ENCODE measurements at regions not wholly inside any gene's neighbourhood (a gene's known extent, or its start where the extent isn't known, plus 50 kb on each side); places are given as distances from the start of the nearest gene placed in this dataset.
A peak's percentile ranks its signal among the peaks of the same experiment; 100 is the strongest.
"Not testable (repeated sequence)": the region's sequence is repeated elsewhere in the genome, so short reads cannot be mapped to it uniquely, and the experiment has no call there.

- DNase-seq (ENCODE audit: low read depth): not testable (repeated sequence)
Measured at GRCh38 chr3:152153115-152153514, 115.6 kb upstream of the MBNL1 start.

GRCh38 chr3:152155246-152156020, 113.3 kb upstream of the MBNL1 start:
- DNase-seq (ENCODE audit: low read depth): no peak

GRCh38 chr3:152156880-152157279, 111.8 kb upstream of the MBNL1 start:
- no peak for DNase-seq (ENCODE audit: low read depth)

GRCh38 chr3:152157337-152157736, 111.4 kb upstream of the MBNL1 start:
- DNase-seq (ENCODE audit: low read depth): no peak

- peak; percentile 19 for DNase-seq (ENCODE audit: low read depth)
Measured at GRCh38 chr3:152159328-152159727, 109.4 kb upstream of the MBNL1 start.

DNA sequence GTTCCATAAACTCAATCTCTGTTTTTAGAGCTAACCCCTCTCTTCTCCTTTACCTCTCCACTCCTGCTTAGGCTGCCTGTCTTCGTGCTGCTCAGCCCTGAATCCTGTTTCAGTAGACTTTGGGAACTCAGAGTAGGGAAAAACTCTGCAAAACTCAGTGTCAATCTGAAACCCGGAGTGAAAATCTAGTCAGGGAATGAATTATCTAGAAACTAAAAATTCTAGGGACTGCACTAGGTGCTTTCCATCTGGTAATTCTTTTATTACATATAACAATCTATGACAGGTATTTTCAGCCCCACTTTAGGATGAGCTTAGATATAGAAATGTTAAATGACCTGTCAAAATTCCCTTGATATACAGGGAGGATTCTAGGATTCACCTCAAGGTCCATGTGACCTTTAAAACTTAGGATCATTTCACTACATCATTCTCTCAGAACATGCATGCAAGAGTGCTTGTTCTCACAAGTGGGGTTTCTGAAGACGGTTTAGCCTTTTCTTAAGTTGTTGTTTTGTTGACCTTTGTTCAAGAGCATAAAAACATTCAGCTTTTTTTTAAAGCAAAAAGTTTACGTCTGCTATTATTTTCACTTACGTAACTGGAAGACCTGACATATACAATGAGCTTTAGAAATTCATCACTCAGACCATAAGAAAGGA, 108.2 kb upstream of the MBNL1 start:
- no peak for DNase-seq (ENCODE audit: low read depth)

- no peak for DNase-seq (ENCODE audit: low read depth)
Measured at GRCh38 chr3:152172460-152172859, 96.3 kb upstream of the MBNL1 start.

GRCh38 chr3:152173627-152174026, 95.1 kb upstream of the MBNL1 start:
- no peak for DNase-seq (ENCODE audit: low read depth)

GRCh38 chr3:152174876-152175527, 93.7 kb upstream of the MBNL1 start:
- no peak for DNase-seq (ENCODE audit: low read depth)

DNA sequence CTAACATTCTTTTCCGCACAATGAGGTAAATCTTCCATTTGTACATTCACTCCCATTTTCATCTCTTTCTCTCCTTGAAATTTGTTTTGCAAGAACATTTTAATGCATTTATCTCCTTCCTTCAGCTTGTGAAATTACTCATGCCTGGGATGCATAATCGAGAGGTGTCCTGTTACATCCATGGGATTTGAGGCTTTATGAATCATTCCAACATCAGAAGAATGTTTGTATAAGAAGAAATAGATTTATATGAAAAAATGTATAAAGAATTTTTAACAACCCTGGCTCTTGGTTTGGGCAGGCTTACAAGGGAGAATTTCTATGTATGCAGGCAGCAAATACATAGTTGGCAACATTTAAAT, 93.2 kb upstream of the MBNL1 start:
- no peak for DNase-seq (ENCODE audit: low read depth)

GRCh38 chr3:152176241-152176640, 92.5 kb upstream of the MBNL1 start:
- DNase-seq (ENCODE audit: low read depth): no peak

DNA sequence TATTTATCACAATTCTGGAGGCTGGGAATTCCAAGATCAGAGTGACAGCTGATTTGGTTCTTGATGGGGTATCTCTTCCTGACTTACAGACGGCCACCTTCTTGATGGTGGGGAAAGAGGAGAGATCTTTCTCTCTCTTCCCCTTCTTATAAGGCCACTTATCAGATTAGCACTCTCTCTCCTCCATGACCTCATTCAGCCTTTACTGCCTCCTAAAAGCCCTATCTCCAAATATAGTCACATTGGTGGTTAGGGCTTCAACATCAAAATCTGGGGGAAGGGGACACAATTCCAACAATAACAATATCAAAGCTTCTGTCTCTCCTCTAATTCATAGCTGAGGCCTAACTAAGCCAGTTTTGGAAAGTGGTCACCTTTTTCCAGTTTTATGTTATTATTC, 91.7 kb upstream of the MBNL1 start:
- no peak for DNase-seq (ENCODE audit: low read depth)

- DNase-seq (ENCODE audit: low read depth): no peak
Measured at GRCh38 chr3:152177757-152178156, 91.0 kb upstream of the MBNL1 start.

GRCh38 chr3:152183473-152183872, 85.3 kb upstream of the MBNL1 start:
- DNase-seq (ENCODE audit: low read depth): no peak

DNA sequence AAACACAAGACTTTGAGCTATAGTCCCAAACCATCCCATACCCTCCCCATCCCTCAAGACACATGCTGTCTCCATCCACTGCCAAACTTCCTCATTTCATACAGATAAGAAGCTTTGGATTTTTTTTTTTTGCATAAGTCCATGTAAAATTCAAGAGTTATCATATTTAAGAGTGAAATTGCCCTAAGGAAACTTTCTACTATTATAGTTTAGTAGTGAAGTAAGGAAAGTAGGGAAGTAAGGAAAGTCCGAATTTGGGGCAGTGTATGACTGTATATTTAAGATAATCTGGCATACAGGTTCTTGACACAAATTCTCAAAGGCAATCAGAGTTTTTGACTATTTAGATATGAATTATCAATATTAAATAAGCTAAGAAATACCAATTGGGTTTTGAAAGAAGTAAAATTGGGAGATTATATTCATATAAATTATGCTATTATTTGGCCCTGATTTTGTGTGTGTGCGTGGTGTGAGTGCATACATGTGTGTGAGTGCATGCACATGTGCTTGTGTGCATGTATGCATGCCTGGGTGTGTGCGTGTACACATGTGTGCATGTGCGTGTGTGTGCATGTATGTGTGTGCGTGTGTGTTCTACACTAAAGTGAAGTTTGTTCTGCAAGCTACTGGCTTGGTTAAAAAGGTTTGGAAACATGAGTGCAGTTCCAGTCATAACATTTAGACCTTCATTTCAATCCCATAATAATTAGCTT, 83.6 kb upstream of the MBNL1 start:
- no peak for DNase-seq (ENCODE audit: low read depth)

- DNase-seq (ENCODE audit: low read depth): no peak
Measured at GRCh38 chr3:152185891-152186630, 82.7 kb upstream of the MBNL1 start.

GRCh38 chr3:152190636-152191183, 78.0 kb upstream of the MBNL1 start:
- no peak for DNase-seq (ENCODE audit: low read depth)

- DNase-seq (ENCODE audit: low read depth): no peak
Measured at GRCh38 chr3:152192050-152192449, 76.7 kb upstream of the MBNL1 start.

DNA sequence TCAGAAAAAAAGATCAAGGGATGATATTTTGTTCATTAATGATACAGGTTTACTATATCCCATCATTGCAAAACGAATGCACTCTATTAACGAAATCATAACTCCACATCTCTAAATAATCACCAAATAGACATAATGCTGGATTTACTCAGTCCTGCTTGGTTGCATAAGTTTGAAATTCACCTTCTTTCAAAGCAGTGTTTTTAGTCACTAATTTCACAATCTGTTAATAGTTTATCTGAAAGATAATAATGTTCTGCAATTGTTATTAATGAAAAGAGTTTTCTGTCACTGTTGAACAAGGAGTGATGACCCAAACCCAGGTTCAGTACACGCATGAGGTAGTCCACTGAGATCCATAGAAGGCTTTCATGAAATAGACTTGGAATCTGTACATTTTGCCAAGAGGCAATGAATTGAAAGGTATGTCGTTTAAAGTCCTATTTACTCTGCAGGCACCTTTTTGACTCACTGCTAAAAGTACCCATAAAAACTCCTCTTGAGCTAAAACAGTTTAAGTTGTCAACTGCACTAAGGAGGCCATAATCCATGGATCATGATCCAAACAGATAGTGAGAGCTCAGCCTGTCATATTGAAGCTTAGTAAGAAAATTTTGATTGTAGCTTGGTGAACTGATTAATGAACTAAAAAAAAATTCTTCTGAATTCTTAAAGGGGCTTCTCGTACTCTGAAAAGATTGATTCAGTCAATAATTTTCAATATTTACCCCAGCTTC, 75.6 kb upstream of the MBNL1 start:
- DNase-seq (ENCODE audit: low read depth): no peak

- no peak for DNase-seq (ENCODE audit: low read depth)
Measured at GRCh38 chr3:152193673-152194267, 75.0 kb upstream of the MBNL1 start.

DNA sequence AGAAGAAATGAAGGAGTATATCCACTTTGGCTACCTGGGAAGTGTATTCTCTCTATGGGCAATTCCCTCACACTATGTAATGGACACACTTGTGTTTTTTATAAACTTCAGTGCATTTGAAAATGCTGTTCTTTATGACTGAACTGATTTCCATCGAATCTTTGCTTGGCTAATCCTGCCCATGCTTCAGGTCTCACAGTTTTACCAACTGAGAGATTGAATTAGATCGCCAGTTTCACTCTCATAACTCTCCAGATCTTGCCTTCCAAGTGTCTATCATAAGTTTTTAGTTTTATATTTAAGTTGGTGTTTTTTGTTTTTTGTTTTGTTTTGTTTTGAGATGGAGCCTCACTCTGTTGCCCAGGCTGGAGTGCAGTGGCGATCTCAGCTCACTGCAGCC, 73.5 kb upstream of the MBNL1 start:
- DNase-seq (ENCODE audit: low read depth): no peak

Measured in GM04504 (cell line).